ENCODE measurements at regions not wholly inside any gene's neighbourhood (a gene's known extent, or its start where the extent isn't known, plus 50 kb on each side); places are given as distances from the start of the nearest gene placed in this dataset.

DNA sequence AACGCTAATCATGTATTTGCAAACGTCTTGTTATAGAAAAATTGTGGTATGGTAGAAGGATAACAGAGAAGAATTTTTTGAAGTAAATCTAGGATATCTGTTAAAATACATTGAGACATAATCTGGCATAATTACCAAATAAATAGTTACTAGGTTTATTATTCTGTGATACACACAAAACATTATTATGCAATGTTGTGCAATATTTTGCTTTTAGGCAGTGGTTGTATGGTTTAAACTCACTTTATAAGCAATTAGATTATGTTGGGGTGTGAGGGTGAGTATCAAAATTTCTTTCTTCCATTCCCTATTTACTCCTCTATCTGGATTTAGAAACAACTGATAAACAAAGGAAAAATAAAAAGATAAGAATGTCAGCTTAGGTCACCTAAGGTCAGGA lies 385.6 kb downstream of the SLITRK6 start:
- DNase-seq (ENCODE audit: insufficient read length, low spot score) (no peak), FAIRE-seq (no peak)

- FAIRE-seq, result no peak
Measured at GRCh38 chr13:85412448-85412847, 386.8 kb downstream of the SLITRK6 start.

DNA sequence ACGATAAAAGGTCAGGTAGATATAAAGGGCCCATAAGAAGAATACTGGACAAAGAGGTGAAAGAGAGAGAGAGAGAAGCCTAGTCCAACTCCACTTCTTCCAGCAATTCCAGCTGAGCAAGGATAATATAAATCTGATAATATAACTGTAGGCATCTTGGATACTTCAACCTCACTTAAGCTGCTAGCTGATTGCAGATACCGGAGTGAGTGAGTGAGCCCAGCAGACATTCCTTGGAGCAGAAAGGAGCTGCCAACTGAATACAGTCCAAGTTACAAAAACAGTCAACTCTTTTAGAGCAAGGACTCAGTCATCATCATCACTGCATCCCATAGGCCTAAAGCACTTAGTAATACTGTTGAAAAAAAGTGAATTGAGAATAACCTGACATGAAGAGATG lies 387.6 kb downstream of the SLITRK6 start:
- DNase-seq (ENCODE audit: insufficient read length, low spot score) (no peak), FAIRE-seq (no peak)

More at GRCh38 chr13:85412448-85412847, 386.8 kb downstream of the SLITRK6 start:
- DNase-seq (ENCODE audit: insufficient read length, low spot score), result no peak

DNA sequence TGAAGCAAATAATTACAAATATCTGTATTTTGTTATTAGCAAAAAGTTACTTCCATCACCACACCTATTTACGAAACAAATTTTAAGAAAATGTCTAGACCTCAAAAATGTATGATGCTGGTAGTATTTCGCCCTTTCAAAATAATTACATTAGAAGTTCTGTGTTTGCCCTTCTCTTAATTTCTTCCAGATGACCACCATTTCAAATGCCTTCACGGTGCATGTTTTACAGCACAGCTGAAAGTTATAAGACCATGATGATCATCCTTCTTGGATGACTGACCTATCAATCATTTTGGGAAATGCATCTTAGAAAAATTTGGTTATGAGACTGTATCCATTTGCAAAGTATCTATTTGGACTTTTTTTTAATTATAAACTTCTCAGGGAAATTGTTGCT lies 390.8 kb downstream of the SLITRK6 start:
- DNase-seq (ENCODE audit: insufficient read length, low spot score) (no peak), FAIRE-seq (no peak)

GRCh38 chr13:85406269-85406975 lies 392.8 kb downstream of the SLITRK6 start:
- FAIRE-seq (no peak), DNase-seq (ENCODE audit: insufficient read length, low spot score) (no peak)

- FAIRE-seq (no peak), DNase-seq (ENCODE audit: insufficient read length, low spot score) (no peak)
Measured at GRCh38 chr13:85405316-85405897, 393.8 kb downstream of the SLITRK6 start.

DNA sequence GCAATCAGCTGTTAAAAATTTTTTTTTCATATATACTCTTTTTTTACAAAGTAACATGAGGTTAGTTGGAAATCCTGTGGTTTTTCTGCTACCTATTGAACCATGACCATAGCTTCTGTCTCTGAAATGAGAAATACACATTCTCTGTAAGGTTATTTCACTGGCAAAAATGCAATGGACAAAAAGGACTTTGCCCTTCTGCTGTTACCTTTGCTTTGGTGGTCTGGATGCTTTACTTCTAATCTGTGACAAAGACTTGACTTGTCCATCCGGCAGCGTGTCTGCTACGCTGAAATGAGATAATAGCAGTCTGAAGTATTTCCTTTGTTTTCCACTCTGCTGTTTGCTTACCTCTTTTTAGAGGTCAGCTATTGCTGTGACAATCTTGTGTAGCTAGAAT lies 412.8 kb downstream of the SLITRK6 start:
- FAIRE-seq (no peak), DNase-seq (ENCODE audit: insufficient read length, low spot score) (no peak)

- FAIRE-seq, result no peak
- no peak for DNase-seq (ENCODE audit: insufficient read length, low spot score)
Measured at GRCh38 chr13:85383291-85383690, 415.9 kb downstream of the SLITRK6 start.

GRCh38 chr13:85381082-85381481 lies 418.1 kb downstream of the SLITRK6 start:
- DNase-seq (ENCODE audit: insufficient read length, low spot score), result no peak
- FAIRE-seq, result no peak

DNA sequence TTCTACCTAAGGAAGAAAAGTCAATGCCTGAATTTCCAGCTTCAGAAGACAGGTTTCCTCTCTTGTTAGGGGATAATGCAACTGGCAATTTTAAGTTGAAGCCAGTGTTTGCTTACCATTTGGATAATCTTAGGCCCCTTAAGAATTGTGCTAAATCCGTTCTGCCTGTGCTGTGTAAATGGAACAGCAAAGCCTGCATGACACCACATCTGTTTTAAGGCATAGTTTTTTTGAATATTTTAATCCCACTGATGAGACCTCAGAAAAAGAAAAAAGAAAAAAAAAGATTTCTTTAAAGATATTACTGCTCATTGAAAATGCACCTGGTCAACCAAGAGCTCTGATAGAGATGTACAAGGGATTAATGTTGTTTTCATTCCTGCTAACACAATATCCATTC lies 419.2 kb downstream of the SLITRK6 start:
- no peak for FAIRE-seq

DNA sequence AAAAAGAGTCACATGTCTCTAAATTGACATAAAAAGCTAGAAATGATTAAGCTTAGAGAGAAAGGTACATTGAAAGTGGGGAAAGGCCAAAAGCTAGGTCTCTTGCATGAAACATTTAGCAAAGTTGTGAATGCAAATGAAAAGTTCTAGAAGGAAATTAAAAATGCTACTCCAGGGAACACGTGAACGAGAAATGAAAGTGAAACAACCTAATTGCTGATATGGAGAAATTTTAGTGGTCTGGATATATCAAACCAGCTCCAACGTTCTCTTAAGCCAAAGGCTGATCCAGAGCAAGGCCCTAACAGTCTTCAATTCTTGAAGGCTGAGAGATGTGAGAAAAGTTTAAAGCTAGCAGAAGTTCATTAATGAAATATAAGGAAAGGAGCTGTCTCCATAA lies 419.8 kb downstream of the SLITRK6 start:
- DNase-seq (ENCODE audit: insufficient read length, low spot score) (no peak), FAIRE-seq (no peak)

More for the DNA sequence above, 419.2 kb downstream of the SLITRK6 start:
- DNase-seq (ENCODE audit: insufficient read length, low spot score), result no peak

GRCh38 chr13:85377783-85378182 lies 421.4 kb downstream of the SLITRK6 start:
- DNase-seq (ENCODE audit: insufficient read length, low spot score) (no peak), FAIRE-seq (no peak)

- no peak for DNase-seq (ENCODE audit: insufficient read length, low spot score)
- no peak for FAIRE-seq
Measured at GRCh38 chr13:85373322-85373721, 425.9 kb downstream of the SLITRK6 start.

DNA sequence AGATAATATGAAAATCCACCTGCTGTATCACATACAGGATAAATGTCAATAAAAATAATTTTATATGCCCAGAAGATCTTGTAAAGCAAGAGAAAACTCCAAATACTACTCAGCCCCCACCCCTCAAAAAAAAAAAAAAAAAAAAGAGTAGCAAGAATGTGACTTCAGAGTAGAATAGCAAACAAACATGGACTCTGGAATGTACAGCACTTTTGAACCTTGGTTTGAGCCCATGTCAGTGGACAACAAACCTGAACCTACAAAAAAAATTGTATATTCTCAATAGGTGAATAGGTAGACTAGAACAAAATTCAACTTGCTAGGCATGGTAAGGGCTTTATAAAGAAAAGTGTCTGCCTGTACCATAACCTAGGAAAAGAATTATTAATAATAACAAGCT lies 428.0 kb downstream of the SLITRK6 start:
- FAIRE-seq (no peak), DNase-seq (ENCODE audit: insufficient read length, low spot score) (no peak)

DNA sequence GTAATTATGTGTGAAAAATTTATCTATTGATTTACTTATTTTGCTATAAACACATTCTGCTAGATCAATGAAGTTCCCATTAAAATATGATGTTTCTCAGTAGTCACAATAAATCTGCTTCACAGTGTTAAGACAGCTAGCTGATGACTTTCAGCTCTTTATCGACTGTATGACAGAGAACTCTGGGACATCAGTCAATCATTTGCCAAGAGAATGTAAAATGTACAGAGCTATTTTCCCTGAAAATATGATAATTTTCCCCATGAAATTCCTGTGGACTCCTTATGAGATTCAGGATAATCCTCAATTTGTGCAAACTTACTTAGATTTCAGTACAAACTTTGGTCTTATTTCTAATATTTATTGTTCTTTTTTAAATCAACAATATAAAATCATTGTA lies 430.5 kb downstream of the SLITRK6 start:
- FAIRE-seq (no peak), DNase-seq (ENCODE audit: insufficient read length, low spot score) (no peak)

GRCh38 chr13:85367887-85368286 lies 431.3 kb downstream of the SLITRK6 start:
- FAIRE-seq, result no peak
- peak; percentile 9 for DNase-seq (ENCODE audit: insufficient read length, low spot score)

DNA sequence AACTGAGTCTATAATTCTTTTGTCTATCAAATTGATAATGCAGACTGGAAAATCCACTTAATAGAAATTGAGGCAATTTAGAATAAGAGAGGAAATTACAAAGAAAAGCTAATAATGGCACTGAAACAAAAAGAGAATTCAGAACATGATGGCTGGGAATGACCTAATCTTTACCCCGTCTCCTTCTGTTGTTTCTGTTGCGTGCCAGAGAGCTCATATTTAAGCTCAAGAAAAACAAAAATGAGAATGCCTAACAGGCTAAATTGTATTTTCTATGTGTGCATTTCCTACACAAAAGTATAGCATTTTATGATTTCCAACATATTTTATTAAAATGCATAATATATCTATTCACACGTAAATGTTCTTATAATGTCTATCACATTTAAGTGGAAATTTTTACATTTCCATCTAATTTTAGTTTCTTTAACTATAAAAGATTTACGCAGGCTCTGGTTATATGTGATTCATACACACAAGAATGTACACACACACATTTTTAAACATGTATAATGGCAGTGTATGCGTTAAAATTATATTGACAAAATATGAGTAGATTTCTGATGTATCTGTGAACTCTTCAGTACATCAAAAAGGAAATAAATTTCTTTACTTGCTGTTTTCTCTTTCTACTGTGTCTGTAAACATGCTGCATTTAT lies 432.3 kb downstream of the SLITRK6 start:
- DNase-seq (ENCODE audit: insufficient read length, low spot score) (no peak), FAIRE-seq (no peak)

DNA sequence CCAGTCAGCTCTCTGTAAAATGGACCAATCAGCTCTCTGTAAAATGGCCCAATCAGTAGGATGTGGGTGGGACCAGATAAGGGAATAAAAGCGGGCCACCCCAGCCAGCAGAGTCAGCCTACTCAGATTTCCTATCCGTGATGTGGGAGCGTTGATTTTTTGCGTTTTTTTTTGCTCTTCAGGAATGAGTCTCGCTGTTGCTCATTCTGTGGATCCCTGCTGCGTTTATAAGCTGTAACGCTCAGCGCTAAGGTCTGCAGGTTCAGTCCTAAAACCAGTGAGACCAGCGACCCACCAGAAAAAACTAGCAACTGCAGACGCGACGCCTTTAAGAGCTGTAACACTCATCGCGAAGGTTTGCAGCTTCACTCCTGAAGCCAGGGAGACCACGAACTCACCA lies 435.7 kb downstream of the SLITRK6 start:
- DNase-seq (ENCODE audit: insufficient read length, low spot score) (no peak), FAIRE-seq (no peak)

GRCh38 chr13:85362980-85363379 lies 436.2 kb downstream of the SLITRK6 start:
- no peak for DNase-seq (ENCODE audit: insufficient read length, low spot score)

DNA sequence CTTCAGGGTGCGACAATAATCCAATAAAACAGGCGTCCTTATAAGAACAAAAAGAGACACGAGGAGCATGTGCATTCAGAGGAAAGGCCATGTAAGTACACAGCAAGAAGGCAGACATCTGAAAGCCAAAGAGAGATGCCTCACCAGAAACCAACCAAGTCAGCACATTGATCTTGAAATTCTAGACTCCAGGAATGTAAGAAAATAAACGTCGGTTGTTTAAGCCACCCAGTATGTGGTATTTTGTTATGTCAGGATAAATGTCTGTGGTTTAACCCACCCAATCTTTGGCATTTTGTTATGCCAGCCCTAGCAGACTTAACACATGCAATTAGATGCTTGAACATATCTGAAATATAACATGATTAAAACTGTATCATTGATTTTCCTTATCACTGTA lies 452.0 kb downstream of the SLITRK6 start:
- no peak for FAIRE-seq
- DNase-seq (ENCODE audit: insufficient read length, low spot score), result peak; percentile 15

More at GRCh38 chr13:85362980-85363379, 436.2 kb downstream of the SLITRK6 start:
- FAIRE-seq, result no peak

DNA sequence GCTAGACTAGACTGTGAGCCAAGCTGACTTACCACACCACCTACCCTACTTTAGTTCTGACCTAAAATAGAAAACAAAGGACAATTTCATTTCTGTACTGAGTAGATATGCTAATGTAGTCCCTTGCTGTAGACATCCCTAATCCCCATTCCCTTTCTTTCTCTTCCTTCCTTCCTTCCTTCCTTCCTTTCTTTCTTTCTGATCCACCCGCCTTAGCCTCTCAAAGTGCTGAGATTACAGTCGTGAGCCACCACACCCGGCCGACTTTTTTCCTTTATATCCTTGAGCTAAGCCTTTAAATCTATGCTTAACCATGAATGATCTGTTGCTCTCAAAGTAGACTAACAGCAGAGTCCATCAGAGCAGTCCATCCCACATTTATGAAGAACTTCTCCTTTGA lies 465.0 kb downstream of the SLITRK6 start:
- DNase-seq (ENCODE audit: insufficient read length, low spot score), result no peak
- no peak for FAIRE-seq

- FAIRE-seq, result no peak
- DNase-seq (ENCODE audit: insufficient read length, low spot score), result no peak
Measured at GRCh38 chr13:85333506-85334020, 465.7 kb downstream of the SLITRK6 start.
